Naive thymus-derived CD4-positive, alpha-beta T cell (primary cell): ENCODE measurements at regions not wholly inside any gene's neighbourhood (a gene's known extent, or its start where the extent isn't known, plus 50 kb on each side); places are given as distances from the start of the nearest gene placed in this dataset.

Experiments
- ATAC-seq: fragments of 150-1000 bp; cut with Tn5 transposase; 2 replicates; pipeline ENCODE4 v1.10.0; 2021; ENCODE audit warnings: mild to moderate bottlenecking, moderate library complexity
- CTCF ChIA-PET: fragments of 350-600 bp; sonication (Branson Sonifier 250); formaldehyde crosslinking; loops from one replicate; lab custom pipeline; 2021; ENCODE audit warnings: antibody characterized with exemption; lab: Charles Lee
- POLR2A ChIA-PET: fragments of 350-600 bp; sonication (Branson Sonifier 250); formaldehyde crosslinking; loops from one replicate; lab custom pipeline; 2021; ENCODE audit warnings: antibody characterized with exemption, inconsistent platforms; lab: Charles Lee
- DNase-seq, 9 donors: peaks; one replicate each; pipeline versions ENCODE4 v3.0.0 to v3.0.0-alpha.2; 2020 to 2022; ENCODE audit warnings: mixed read lengths in 1 of 9
- H3K27ac ChIP-seq: one replicate; pipeline ENCODE4 v1.7.0; 2013; ENCODE audit warnings: mild to moderate bottlenecking, low read depth, low read length, moderate library complexity
- H3K27me3 ChIP-seq, 2 donors: one replicate each; pipeline ENCODE4 v1.7.0; 2013; ENCODE audit warnings: low read length in 2 of 2, mild to moderate bottlenecking in 2 of 2, moderate library complexity in 2 of 2; ENCODE audit not compliant: control insufficient read depth in 2 of 2, insufficient read depth in 2 of 2
- H3K36me3 ChIP-seq, 3 experiments: 1 replicate in 2 of 3; 2 replicates in 1 of 3; pipeline ENCODE4 v1.7.0; 2013; ENCODE audit warnings: low read length in 3 of 3, mild to moderate bottlenecking in 3 of 3, moderate library complexity in 1 of 3; ENCODE audit not compliant: insufficient read depth in 3 of 3, control insufficient read depth in 2 of 3
- H3K4me1 ChIP-seq, 2 donors: one replicate each; pipeline ENCODE4 v1.7.0; 2013; ENCODE audit warnings: low read length in 2 of 2, mild to moderate bottlenecking in 2 of 2, moderate library complexity in 1 of 2; ENCODE audit not compliant: control insufficient read depth in 2 of 2, insufficient read depth in 2 of 2
- H3K4me3 ChIP-seq: 2 replicates; pipeline ENCODE4 v1.7.0; 2013; ENCODE audit warnings: mild to moderate bottlenecking, low read length
- H3K9me3 ChIP-seq, 3 experiments: 1 replicate in 2 of 3; 2 replicates in 1 of 3; pipeline ENCODE4 v1.7.0; 2013; ENCODE audit warnings: low read length in 3 of 3; ENCODE audit not compliant: control insufficient read depth in 2 of 3
- H3K27ac Mint-ChIP-seq, 9 donors: one replicate each; pipeline ENCODE4 v1.8.0; 2020 to 2022; ENCODE audit warnings: mixed read lengths in 9 of 9, mild to moderate bottlenecking in 8 of 9, moderate library complexity in 5 of 9, inconsistent platforms in 2 of 9
- H3K27me3 Mint-ChIP-seq, 5 donors: one replicate each; pipeline ENCODE4 v1.8.0; 2021 to 2022; ENCODE audit warnings: mixed read lengths in 5 of 5, mild to moderate bottlenecking in 1 of 5
- H3K36me3 Mint-ChIP-seq, 5 donors: one replicate each; pipeline ENCODE4 v1.8.0; 2020 to 2022; ENCODE audit warnings: mixed read lengths in 5 of 5, mild to moderate bottlenecking in 3 of 5, inconsistent platforms in 1 of 5
- H3K4me1 Mint-ChIP-seq, 7 donors: one replicate each; pipeline ENCODE4 v1.8.0; 2020 to 2022; ENCODE audit warnings: mixed read lengths in 7 of 7, mild to moderate bottlenecking in 3 of 7, inconsistent platforms in 1 of 7
- H3K4me3 Mint-ChIP-seq, 10 donors: one replicate each; pipeline ENCODE4 v1.8.0; 2020 to 2022; ENCODE audit warnings: mild to moderate bottlenecking in 10 of 10, mixed read lengths in 10 of 10, moderate library complexity in 6 of 10, inconsistent platforms in 2 of 10
- H3K9me3 Mint-ChIP-seq, 11 donors: one replicate each; pipeline ENCODE4 v1.8.0; 2020 to 2022; ENCODE audit warnings: mixed read lengths in 11 of 11, mild to moderate bottlenecking in 4 of 11, inconsistent platforms in 1 of 11, moderate library complexity in 1 of 11
- intact Hi-C, 2 donors: fragments of 100-400 bp; cut with micrococcal nuclease; formaldehyde crosslinking; loops; one replicate each; pipeline ENCODE4 v1.15.1; 2023

- intact Hi-C loops, result no loop called here
- Mint-ChIP-seq H3K27me3 (no peaks in the 10 kb centered on the region), H3K36me3 (no peaks in the 10 kb centered on the region), H3K9me3 (peaks cover 0 to 31% (median 0%) of the 10 kb centered on the region in 11 donors), H3K27ac (no peak overlapping the region), H3K4me1 (no peaks in the 10 kb centered on the region), H3K4me3 (no peak overlapping the region)
- Histone ChIP-seq H3K27me3 (no peaks in the 10 kb centered on the region), H3K4me1 (no peaks in the 10 kb centered on the region), H3K36me3 (no peaks in the 10 kb centered on the region), H3K27ac (no peak overlapping the region), H3K9me3 (no peaks in the 10 kb centered on the region), H3K4me3 (no peak overlapping the region)
- CTCF ChIA-PET, result interaction anchor here (0.6 kb wide), 1 partner anchor 1009 kb away, joined by 6 read pairs; no protein-coding TSS in a partner anchor
- ATAC-seq (no peak), DNase-seq (no peak)
- POLR2A ChIA-PET, result no interaction called here
These were observed 693.2 kb upstream of the CHD1 start for GRCh38 chr5:99621772-99622681.

DNA sequence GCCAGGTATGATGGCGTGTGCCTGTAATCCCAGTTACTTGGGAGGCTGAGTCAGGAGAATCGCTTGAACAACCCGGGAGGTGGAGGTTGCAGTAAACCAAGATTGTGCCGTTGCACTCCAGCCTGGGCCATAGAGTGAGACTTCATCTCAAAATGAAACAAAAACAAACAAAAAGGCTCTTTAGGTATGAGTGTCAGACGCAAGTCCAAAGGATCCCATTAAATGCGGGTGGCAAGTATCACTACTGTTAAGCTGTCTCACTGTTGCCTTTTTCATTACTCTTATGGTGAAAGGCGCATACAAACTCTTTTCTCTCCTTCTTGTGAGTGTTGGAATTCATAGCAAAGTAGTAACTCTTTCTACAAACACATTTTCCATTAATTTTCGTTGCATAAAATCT is 688.5 kb upstream of the CHD1 start:
- Mint-ChIP-seq H3K9me3 (peaks cover 0 to 8% (median 0%) of the 10 kb centered on the region in 11 donors), H3K36me3 (no peaks in the 10 kb centered on the region), H3K27me3 (no peaks in the 10 kb centered on the region), H3K4me3 (no peak overlapping the region), H3K27ac (no peak overlapping the region), H3K4me1 (no peaks in the 10 kb centered on the region)
- ATAC-seq (no peak), DNase-seq (no peak)
- H3K4me3 ChIP-seq, result no peak overlapping the region
- ChIA-PET CTCF (no interaction called here), POLR2A (no interaction called here)
- H3K27me3 ChIP-seq, result no peaks in the 10 kb centered on the region
- H3K27ac ChIP-seq, result no peak overlapping the region
- no peaks in the 10 kb centered on the region for H3K36me3 ChIP-seq
- intact Hi-C loops, result no loop called here
- no peaks in the 10 kb centered on the region for H3K4me1 ChIP-seq
- H3K9me3 ChIP-seq, result no peaks in the 10 kb centered on the region

GRCh38 chr5:99614888-99615287 is 686.1 kb upstream of the CHD1 start:
- Histone ChIP-seq H3K9me3 (no peaks in the 10 kb centered on the region), H3K36me3 (no peaks in the 10 kb centered on the region), H3K27ac (no peak overlapping the region), H3K4me3 (no peak overlapping the region), H3K4me1 (no peaks in the 10 kb centered on the region), H3K27me3 (no peaks in the 10 kb centered on the region)
- H3K4me3 Mint-ChIP-seq, result no peak overlapping the region
- H3K36me3 Mint-ChIP-seq, result no peaks in the 10 kb centered on the region
- ATAC-seq (no peak), DNase-seq (no peak)
- ChIA-PET POLR2A (no interaction called here), CTCF (no interaction called here)
- H3K4me1 Mint-ChIP-seq, result no peaks in the 10 kb centered on the region
- intact Hi-C loops, result no loop called here
- H3K9me3 Mint-ChIP-seq, result peaks cover 0 to 8% (median 0%) of the 10 kb centered on the region in 11 donors
- no peak overlapping the region for H3K27ac Mint-ChIP-seq
- no peaks in the 10 kb centered on the region for H3K27me3 Mint-ChIP-seq

- DNase-seq (no peak), ATAC-seq (no peak)
- H3K27ac ChIP-seq, result no peak overlapping the region
- H3K4me3 ChIP-seq, result no peak overlapping the region
- H3K9me3 Mint-ChIP-seq, result peaks cover 0 to 1% (median 0%) of the 10 kb centered on the region in 11 donors
- ChIA-PET CTCF (no interaction called here), POLR2A (no interaction called here)
- no peaks in the 10 kb centered on the region for H3K36me3 Mint-ChIP-seq
- no peak overlapping the region for H3K4me3 Mint-ChIP-seq
- H3K4me1 ChIP-seq, result no peaks in the 10 kb centered on the region
- no peak overlapping the region for H3K27ac Mint-ChIP-seq
- intact Hi-C loops, result no loop called here
- no peaks in the 10 kb centered on the region for H3K27me3 Mint-ChIP-seq
- H3K9me3 ChIP-seq, result no peaks in the 10 kb centered on the region
- H3K36me3 ChIP-seq, result no peaks in the 10 kb centered on the region
- peaks cover 0 to 1% (median 0%) of the 10 kb centered on the region in 7 donors for H3K4me1 Mint-ChIP-seq
- no peaks in the 10 kb centered on the region for H3K27me3 ChIP-seq
These were observed 678.3 kb upstream of the CHD1 start for GRCh38 chr5:99607124-99607523.

DNA sequence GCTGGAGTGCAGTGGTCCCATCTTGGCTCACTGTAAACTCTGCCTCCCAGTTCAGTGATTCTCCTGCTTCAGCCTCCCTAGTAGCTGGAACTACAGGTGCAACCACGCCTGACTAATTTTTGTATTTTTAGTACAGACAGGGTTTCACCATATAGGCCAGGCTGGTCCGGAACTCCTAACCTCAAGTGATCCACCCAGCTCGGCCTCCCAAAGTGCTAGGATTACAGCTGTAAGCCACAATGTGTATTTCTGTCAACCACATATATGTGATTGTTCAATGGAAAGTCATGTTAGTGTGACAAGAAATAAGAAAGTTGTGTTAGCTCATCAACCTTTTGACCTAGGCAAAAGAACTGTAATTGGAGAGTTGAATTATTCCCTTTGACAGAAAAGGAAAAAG is 677.1 kb upstream of the CHD1 start:
- Mint-ChIP-seq H3K4me3 (no peak overlapping the region), H3K27ac (no peak overlapping the region), H3K4me1 (peaks cover 0 to 1% (median 0%) of the 10 kb centered on the region in 7 donors), H3K36me3 (no peaks in the 10 kb centered on the region), H3K9me3 (peaks cover 0 to 8% (median 0%) of the 10 kb centered on the region in 11 donors), H3K27me3 (no peaks in the 10 kb centered on the region)
- DNase-seq, result no peak
- ChIA-PET CTCF (no interaction called here), POLR2A (no interaction called here)
- ATAC-seq, result no peak
- Histone ChIP-seq H3K4me1 (no peaks in the 10 kb centered on the region), H3K36me3 (no peaks in the 10 kb centered on the region), H3K27ac (no peak overlapping the region), H3K27me3 (no peaks in the 10 kb centered on the region), H3K9me3 (no peaks in the 10 kb centered on the region), H3K4me3 (no peak overlapping the region)
- intact Hi-C loops, result no loop called here

DNA sequence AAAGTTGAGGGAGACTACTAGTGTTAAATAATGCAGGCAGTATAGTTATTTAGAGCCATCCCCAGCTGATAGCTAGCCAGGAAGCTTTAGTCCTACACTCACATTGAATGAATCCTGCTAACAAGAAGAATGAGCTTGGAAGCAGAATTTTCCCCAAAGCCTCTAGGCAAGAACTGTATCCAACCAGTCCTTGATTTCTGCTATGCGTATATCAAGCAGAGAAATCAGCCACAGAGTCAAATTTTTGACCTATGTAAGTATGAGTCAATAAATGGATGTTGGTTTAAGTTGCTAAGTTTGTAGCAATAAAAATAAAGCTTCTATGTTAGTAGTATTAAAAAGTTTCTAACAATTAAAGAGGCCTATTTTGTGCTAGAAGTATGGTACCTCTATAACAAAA is 672.1 kb upstream of the CHD1 start:
- H3K9me3 ChIP-seq, result no peaks in the 10 kb centered on the region
- Mint-ChIP-seq H3K27me3 (no peaks in the 10 kb centered on the region), H3K27ac (no peak overlapping the region), H3K4me1 (no peaks in the 10 kb centered on the region), H3K4me3 (no peak overlapping the region), H3K36me3 (no peaks in the 10 kb centered on the region), H3K9me3 (peaks cover 0 to 8% (median 0%) of the 10 kb centered on the region in 11 donors)
- H3K4me1 ChIP-seq, result no peaks in the 10 kb centered on the region
- CTCF ChIA-PET, result no interaction called here
- intact Hi-C loops, result no loop called here
- DNase-seq (no peak), ATAC-seq (no peak)
- H3K27me3 ChIP-seq, result no peaks in the 10 kb centered on the region
- H3K27ac ChIP-seq, result no peak overlapping the region
- no peak overlapping the region for H3K4me3 ChIP-seq
- no peaks in the 10 kb centered on the region for H3K36me3 ChIP-seq
- POLR2A ChIA-PET, result no interaction called here

- Mint-ChIP-seq H3K4me1 (no peaks in the 10 kb centered on the region), H3K27me3 (no peaks in the 10 kb centered on the region), H3K4me3 (no peak overlapping the region), H3K36me3 (no peaks in the 10 kb centered on the region), H3K27ac (no peak overlapping the region), H3K9me3 (peaks cover 0 to 10% (median 1%) of the 10 kb centered on the region in 11 donors)
- intact Hi-C loops, result no loop called here
- ATAC-seq (no peak), DNase-seq (no peak)
- ChIA-PET CTCF (no interaction called here), POLR2A (no interaction called here)
- H3K9me3 ChIP-seq, result no peaks in the 10 kb centered on the region
- no peaks in the 10 kb centered on the region for H3K27me3 ChIP-seq
- no peaks in the 10 kb centered on the region for H3K4me1 ChIP-seq
- H3K27ac ChIP-seq, result no peak overlapping the region
- no peaks in the 10 kb centered on the region for H3K36me3 ChIP-seq
- no peak overlapping the region for H3K4me3 ChIP-seq
These were observed 662.0 kb upstream of the CHD1 start for GRCh38 chr5:99590806-99591205.
